HFFc6 (cell line): ENCODE measurements at regions not wholly inside any gene's neighbourhood (a gene's known extent, or its start where the extent isn't known, plus 50 kb on each side); places are given as distances from the start of the nearest gene placed in this dataset.

Experiments used
- DNase-seq: peaks from one replicate; pipeline ENCODE4 v3.0.0-alpha.2; 2018
- H3K27ac Mint-ChIP-seq: 2 replicates; pipeline ENCODE4 v1.8.0; 2020; ENCODE audit warnings: mild to moderate bottlenecking, mixed read lengths
- H3K27me3 Mint-ChIP-seq: 2 replicates; pipeline ENCODE4 v1.8.0; 2021; ENCODE audit warnings: mild to moderate bottlenecking, moderate library complexity, mixed read lengths; ENCODE audit not compliant: insufficient read depth
- H3K36me3 Mint-ChIP-seq: 2 replicates; pipeline ENCODE4 v1.8.0; 2021; ENCODE audit warnings: low read depth, mixed read lengths
- H3K4me1 Mint-ChIP-seq: 2 replicates; pipeline ENCODE4 v1.8.0; 2020; ENCODE audit warnings: low read depth, mixed read lengths
- H3K4me3 Mint-ChIP-seq: 2 replicates; pipeline ENCODE4 v1.8.0; 2020; ENCODE audit warnings: mild to moderate bottlenecking, moderate library complexity, mixed read lengths
- H3K9me3 Mint-ChIP-seq: 2 replicates; pipeline ENCODE4 v1.8.0; 2020; ENCODE audit warnings: mild to moderate bottlenecking, mixed read lengths
- CTCF ChIP-seq: fragments of 200-600 bp; sonication (generic); IDR thresholded peaks from 2 replicates; pipeline ENCODE4 v1.5.0; 2021; ENCODE audit warnings: antibody characterized with exemption, mild to moderate bottlenecking

GRCh38 chr4:28117084-28117682 is 1256.5 kb downstream of the STIM2 start:
- H3K27me3 Mint-ChIP-seq: no peaks in the 10 kb centered on the region; the same call in 1 of the 2 replicates
- peaks cover 10% of the 10 kb centered on the region for H3K36me3 Mint-ChIP-seq
- H3K9me3 Mint-ChIP-seq: peaks cover 8% of the 10 kb centered on the region
- no peak overlapping the region; the same call in 1 of the 2 replicates for H3K27ac Mint-ChIP-seq
- no peak for TF ChIP-seq CTCF
- H3K4me3 Mint-ChIP-seq: peak overlapping the region; percentile 71; the same call in 1 of the 2 replicates
- H3K4me1 Mint-ChIP-seq: peaks cover 12% of the 10 kb centered on the region; the same call in 1 of the 2 replicates
- DNase-seq: no peak

- no peaks in the 10 kb centered on the region for H3K27me3 Mint-ChIP-seq
- no peaks in the 10 kb centered on the region for H3K9me3 Mint-ChIP-seq
- H3K36me3 Mint-ChIP-seq: no peaks in the 10 kb centered on the region
- DNase-seq: no peak
- H3K4me1 Mint-ChIP-seq: peaks cover 13% of the 10 kb centered on the region; the same call in 1 of the 2 replicates
- no peak for TF ChIP-seq CTCF
- no peak overlapping the region for H3K4me3 Mint-ChIP-seq
- H3K27ac Mint-ChIP-seq: no peak overlapping the region
Measured at GRCh38 chr4:28146191-28146590, 1285.5 kb downstream of the STIM2 start.

GRCh38 chr4:28148221-28148620 is 1287.6 kb downstream of the STIM2 start:
- DNase-seq: no peak
- Mint-ChIP-seq H3K27ac (no peak overlapping the region), H3K4me3 (no peak overlapping the region), H3K9me3 (no peaks in the 10 kb centered on the region), H3K27me3 (no peaks in the 10 kb centered on the region), H3K4me1 (peaks cover 18% of the 10 kb centered on the region; the same call in 1 of the 2 replicates), H3K36me3 (no peaks in the 10 kb centered on the region)
- TF ChIP-seq CTCF: no peak

GRCh38 chr4:28149762-28150161 is 1289.1 kb downstream of the STIM2 start:
- Mint-ChIP-seq H3K36me3 (no peaks in the 10 kb centered on the region), H3K4me1 (peaks cover 16% of the 10 kb centered on the region), H3K9me3 (no peaks in the 10 kb centered on the region), H3K27ac (no peak overlapping the region), H3K4me3 (no peak overlapping the region), H3K27me3 (no peaks in the 10 kb centered on the region)
- TF ChIP-seq CTCF: no peak
- no peak for DNase-seq

GRCh38 chr4:28151314-28151713 is 1290.7 kb downstream of the STIM2 start:
- peaks cover 12% of the 10 kb centered on the region for H3K4me1 Mint-ChIP-seq
- no peaks in the 10 kb centered on the region for H3K36me3 Mint-ChIP-seq
- no peak for TF ChIP-seq CTCF
- H3K9me3 Mint-ChIP-seq: no peaks in the 10 kb centered on the region
- H3K27ac Mint-ChIP-seq: no peak overlapping the region
- no peak overlapping the region for H3K4me3 Mint-ChIP-seq
- no peaks in the 10 kb centered on the region for H3K27me3 Mint-ChIP-seq
- DNase-seq: no peak
